ENCODE measurements at regions not wholly inside any gene's neighbourhood (a gene's known extent, or its start where the extent isn't known, plus 50 kb on each side); places are given as distances from the start of the nearest gene placed in this dataset.
"Not testable (repeated sequence)": the region's sequence is repeated elsewhere in the genome, so short reads cannot be mapped to it uniquely, and the experiment has no call there.

- no peak for DNase-seq (ENCODE audit: low spot score)
- in situ Hi-C loops (cut with MboI; ENCODE audit: low sequenced_read_pairs, unreplicated experiment), result no loop called here
- TF ChIP-seq CTCF (IDR thresholded peaks at IDR 0.05; ENCODE audit: borderline replicate concordance, control extremely low read depth, extremely low read depth, insufficient read depth, missing control alignments), result no peak
These were observed 144.4 kb upstream of the TAS2R1 start for GRCh38 chr5:9774472-9775079.

GRCh38 chr5:9771079-9771478 lies 140.9 kb upstream of the TAS2R1 start:
- DNase-seq (ENCODE audit: low spot score), result no peak
- in situ Hi-C loops (cut with MboI; ENCODE audit: low sequenced_read_pairs, unreplicated experiment), result no loop called here
- no peak for TF ChIP-seq CTCF (IDR thresholded peaks at IDR 0.05; ENCODE audit: borderline replicate concordance, control extremely low read depth, extremely low read depth, insufficient read depth, missing control alignments)

GRCh38 chr5:9766581-9766980 lies 136.4 kb upstream of the TAS2R1 start:
- DNase-seq (ENCODE audit: low spot score), result no peak
- in situ Hi-C loops (cut with MboI; ENCODE audit: low sequenced_read_pairs, unreplicated experiment), result no loop called here
- TF ChIP-seq CTCF (IDR thresholded peaks at IDR 0.05; ENCODE audit: borderline replicate concordance, control extremely low read depth, extremely low read depth, insufficient read depth, missing control alignments), result no peak

- in situ Hi-C loops (cut with MboI; ENCODE audit: low sequenced_read_pairs, unreplicated experiment), result no loop called here
- no peak for TF ChIP-seq CTCF (IDR thresholded peaks at IDR 0.05; ENCODE audit: borderline replicate concordance, control extremely low read depth, extremely low read depth, insufficient read depth, missing control alignments)
These were observed 135.4 kb upstream of the TAS2R1 start for GRCh38 chr5:9765419-9766140.

GRCh38 chr5:9761706-9762105 lies 131.6 kb upstream of the TAS2R1 start:
- DNase-seq (ENCODE audit: low spot score), result no peak
- in situ Hi-C loops (cut with MboI; ENCODE audit: low sequenced_read_pairs, unreplicated experiment), result no loop called here
- no peak for TF ChIP-seq CTCF (IDR thresholded peaks at IDR 0.05; ENCODE audit: borderline replicate concordance, control extremely low read depth, extremely low read depth, insufficient read depth, missing control alignments)

More at GRCh38 chr5:9765419-9766140, 135.4 kb upstream of the TAS2R1 start:
- DNase-seq (ENCODE audit: low spot score), result no peak

- DNase-seq (ENCODE audit: low spot score); in situ Hi-C loops (cut with MboI; ENCODE audit: low sequenced_read_pairs, unreplicated experiment): not testable (repeated sequence)
These were observed 122.5 kb upstream of the TAS2R1 start for GRCh38 chr5:9752670-9753069.

- in situ Hi-C loops (cut with MboI; ENCODE audit: low sequenced_read_pairs, unreplicated experiment), result no loop called here
- no peak for TF ChIP-seq CTCF (IDR thresholded peaks at IDR 0.05; ENCODE audit: borderline replicate concordance, control extremely low read depth, extremely low read depth, insufficient read depth, missing control alignments)
- no peak for DNase-seq (ENCODE audit: low spot score)
These were observed 113.4 kb upstream of the TAS2R1 start for GRCh38 chr5:9743507-9743906.
